Stimulated activated CD4-positive, alpha-beta T cell treated with anti-CD3 and anti-CD28 coated beads, Interleukin-12 subunit alpha, Interleukin-12 subunit beta, amount 100 ng/mL, for 48 hours (primary cell): ENCODE measurements at regions not wholly inside any gene's neighbourhood (a gene's known extent, or its start where the extent isn't known, plus 50 kb on each side); places are given as distances from the start of the nearest gene placed in this dataset.

Experiments used
- DNase-seq, 3 donors: peaks; one replicate each; pipeline ENCODE4 v3.0.0-alpha.2; 2020; ENCODE audit warnings: low read depth in 2 of 3, low spot score in 1 of 3

DNA sequence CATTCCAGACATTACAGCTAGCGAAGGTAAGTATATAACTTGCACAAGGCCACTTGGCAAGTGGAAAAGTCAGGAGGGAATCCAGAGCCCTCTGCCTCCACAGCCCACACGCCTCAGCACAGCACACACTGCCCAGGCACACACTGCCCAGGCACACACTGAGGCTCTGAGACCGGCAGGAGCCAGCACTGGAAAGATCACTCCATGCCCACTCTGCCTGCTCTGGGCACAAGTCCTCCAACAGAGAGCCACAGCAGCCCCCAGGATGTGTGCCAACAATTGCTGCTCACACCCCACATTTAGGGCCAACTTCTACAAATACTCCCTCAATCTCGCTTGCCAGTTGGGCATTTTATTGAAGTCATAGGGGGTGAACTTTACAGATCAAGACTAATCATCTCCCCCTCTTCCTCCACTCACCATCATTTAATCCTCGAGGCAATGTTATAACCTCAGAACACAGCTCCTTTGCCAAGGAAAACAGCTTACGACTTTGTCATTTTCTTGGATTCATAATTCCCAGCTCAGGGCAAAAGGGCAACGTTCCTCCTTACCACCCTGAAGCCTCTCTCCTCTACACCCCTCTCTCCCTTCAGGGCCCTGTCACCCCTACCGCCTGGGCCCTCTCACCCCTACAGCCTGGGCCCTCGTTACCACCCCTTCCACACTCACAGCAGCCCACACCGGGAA, 53.0 kb upstream of the TPM1 start:
- no peak for DNase-seq

DNA sequence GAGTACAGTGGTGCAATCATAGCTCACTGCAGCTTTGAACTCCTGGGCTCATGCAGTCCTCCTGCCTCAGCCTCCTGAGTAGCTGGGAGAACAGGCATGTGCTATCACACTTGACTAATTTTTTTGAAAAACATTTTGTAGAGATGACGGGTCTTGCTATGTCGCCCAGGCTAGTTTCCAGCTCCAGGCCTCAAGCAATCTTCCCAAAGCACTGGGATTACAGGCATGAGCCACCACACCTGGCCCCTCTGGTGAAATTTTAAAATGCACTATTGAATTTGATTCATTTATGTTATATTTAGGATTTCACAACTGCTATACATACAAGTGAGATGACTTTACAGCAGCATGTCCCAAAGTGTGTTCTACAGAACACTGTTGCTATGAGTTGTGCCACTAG, 50.8 kb upstream of the TPM1 start:
- no peak for DNase-seq

DNA sequence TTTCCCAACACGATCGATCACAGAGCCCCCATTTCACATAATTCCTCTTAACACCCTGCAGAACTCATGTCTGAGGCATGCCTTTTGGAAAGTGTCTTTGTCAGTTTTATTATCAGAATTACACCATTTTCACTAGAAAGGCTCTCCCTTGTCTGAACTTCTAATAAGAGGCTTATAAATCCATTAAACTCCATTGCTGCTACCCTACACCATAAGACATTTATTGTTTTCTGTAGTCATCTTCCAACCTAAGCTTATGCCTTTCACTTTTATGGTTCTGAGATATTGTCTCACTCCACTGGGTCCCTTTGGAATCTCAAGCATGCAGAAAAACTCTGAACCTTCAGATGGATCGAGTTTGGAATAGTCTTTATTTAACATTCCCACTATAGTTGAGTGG, 50.2 kb upstream of the TPM1 start:
- no peak for DNase-seq
